ENCODE measurements at regions not wholly inside any gene's neighbourhood (a gene's known extent, or its start where the extent isn't known, plus 50 kb on each side); places are given as distances from the start of the nearest gene placed in this dataset.

- TF ChIP-seq CTCF (optimal IDR thresholded peaks at IDR 0.05 in 1 of 3, IDR thresholded peaks at IDR 0.05 in 1 of 3, conservative IDR thresholded peaks at IDR 0.05 in 1 of 3; ENCODE audit: extremely low read depth in 1 of 3, insufficient read depth in 2 of 3, low read length in 3 of 3) (no peak), EZH2 (IDR thresholded peaks at IDR 0.05; ENCODE audit: low read length) (no peak)
These were observed 468.4 kb downstream of the TCERG1L start for GRCh38 chr10:130843051-130843653.
